GM10847 (cell line): ENCODE measurements at regions not wholly inside any gene's neighbourhood (a gene's known extent, or its start where the extent isn't known, plus 50 kb on each side); places are given as distances from the start of the nearest gene placed in this dataset.

Experiments
- POLR2A ChIP-seq: IDR thresholded peaks from 2 replicates; pipeline ENCODE4 v1.6.1; 2011; ENCODE audit not compliant: insufficient read length; ENCODE audit errors: extremely low read depth

DNA sequence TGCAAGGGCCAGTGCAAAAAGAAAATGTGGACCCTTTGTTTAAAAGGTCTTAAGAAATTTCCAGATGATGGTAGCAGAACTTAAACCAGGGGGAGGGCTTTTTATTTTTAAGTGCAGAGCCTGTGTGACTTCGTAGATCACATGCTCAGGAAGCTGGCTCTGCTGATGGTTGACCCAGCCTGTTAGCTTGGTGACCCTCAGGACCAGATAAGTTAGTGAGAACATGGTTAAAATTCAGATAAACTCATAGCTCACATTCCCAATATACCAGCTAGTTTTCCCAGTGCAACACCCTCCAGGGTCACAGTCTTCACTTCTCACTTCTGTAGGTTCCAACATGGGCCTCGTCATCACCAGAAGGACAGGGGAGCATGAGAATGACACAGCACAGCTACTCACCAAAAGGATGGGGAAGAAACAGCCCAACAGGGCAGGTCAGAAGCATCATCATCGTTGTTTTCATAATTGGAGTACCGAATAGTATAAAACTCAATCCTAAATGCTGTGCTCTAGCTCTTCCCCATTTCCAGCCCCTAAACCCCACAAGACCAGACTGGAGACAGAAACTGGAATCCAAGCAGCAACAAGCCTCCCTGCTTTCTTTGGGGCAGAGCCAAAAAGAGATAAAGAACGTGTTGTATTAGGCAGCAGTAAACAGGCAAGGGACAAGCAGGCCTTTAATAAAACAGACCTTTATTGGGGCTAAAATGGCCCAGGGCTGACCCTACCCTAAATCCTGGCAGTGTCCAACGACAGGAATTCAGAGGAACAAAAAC lies 102.2 kb upstream of the ANKRD1 start:
- TF ChIP-seq POLR2A: no peak

GRCh38 chr10:91023700-91024398 lies 103.0 kb upstream of the ANKRD1 start:
- no peak for TF ChIP-seq POLR2A

DNA sequence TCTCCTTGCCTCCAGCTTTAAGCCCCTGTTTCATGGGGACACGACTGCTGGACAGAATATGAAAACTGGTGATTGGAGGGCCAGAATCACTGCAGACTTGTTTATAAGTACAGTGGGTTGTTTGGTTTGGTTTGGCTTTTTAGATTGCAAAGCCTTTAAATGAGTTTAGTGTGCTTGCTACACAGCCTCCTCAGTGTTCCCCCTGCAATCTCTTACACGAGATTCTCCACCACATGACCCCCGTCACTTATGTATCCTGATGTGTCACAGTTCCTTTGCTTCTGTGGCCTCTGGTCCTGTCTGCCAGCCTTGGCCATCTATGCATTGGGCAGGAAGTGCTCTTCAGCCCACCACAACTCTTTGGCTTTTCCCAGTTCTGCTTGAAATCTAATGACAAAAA lies 103.7 kb upstream of the ANKRD1 start:
- TF ChIP-seq POLR2A: no peak

DNA sequence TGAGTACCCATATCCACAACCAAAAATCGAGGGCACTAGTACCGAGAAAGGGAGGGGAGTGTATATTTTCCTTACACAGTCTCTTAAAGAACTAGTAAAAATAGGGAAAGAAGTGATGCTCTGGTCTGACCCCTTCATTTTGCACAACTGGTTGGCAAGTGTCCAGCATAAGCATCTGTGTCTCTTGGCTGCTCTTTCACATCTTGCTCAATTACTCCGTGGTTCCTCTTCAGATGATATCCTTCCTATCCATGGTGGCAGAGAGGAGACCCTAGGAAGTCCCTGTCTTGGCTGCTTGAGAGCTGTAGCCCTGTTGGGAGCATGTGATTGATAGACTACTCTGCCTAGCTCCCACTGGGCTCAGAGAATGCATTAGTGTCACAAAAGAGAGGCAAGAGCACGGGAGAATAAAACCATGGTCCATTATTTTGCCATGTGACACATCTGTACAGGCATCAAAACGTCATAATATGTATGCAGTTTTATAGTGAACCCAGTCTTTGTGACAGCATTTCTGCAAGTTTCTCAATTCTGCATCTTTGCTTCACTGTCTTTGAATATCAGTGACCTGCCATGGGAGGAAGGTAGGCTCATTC lies 111.8 kb upstream of the ANKRD1 start:
- TF ChIP-seq POLR2A: no peak

DNA sequence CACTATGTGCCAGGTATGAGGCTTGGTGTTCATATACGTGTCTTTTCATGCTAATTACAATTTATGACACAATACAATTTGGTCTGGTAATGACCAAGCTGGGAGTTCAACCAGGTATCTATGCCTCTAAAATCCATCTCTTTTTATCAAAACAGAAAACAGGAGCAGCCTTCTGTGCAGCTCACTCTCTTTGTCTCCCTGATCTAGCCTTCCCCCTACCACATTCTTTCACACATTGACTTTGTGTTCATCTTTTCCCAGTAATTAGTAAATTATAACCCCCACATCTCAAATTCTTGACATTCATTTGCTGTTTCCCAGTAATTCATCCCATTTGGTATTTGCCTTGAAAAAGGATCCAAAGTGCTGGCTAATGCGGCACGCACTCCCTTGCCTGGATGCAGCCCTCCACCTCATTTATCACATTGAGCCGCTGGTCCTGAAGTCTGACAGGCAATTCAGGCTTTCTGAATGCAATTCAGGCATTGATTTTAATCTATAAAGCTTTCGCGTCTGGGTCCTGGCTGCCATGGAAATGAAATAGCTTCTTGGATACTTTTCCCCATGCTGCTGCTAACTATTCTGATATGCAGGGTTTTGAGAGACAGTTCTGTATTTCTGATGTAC lies 112.5 kb upstream of the ANKRD1 start:
- TF ChIP-seq POLR2A: no peak

DNA sequence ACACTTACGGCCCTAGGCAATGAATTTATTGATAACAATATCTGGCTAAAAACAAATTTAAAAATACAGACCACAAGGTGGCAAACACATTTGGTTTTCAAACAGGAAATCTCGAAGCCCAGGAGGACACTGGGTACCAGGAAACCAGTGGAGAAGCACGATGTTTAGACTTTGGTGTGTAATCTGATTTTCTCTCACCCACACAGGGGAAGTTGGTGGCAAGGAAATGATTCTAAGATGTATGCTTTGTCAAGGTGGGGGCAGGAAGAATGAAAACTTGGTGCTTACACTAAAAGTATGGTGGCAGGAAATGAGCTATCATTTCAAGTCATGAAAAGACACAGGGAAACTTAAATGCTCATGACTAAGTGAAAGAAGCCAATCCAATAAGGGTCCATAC lies 113.2 kb upstream of the ANKRD1 start:
- TF ChIP-seq POLR2A: no peak

DNA sequence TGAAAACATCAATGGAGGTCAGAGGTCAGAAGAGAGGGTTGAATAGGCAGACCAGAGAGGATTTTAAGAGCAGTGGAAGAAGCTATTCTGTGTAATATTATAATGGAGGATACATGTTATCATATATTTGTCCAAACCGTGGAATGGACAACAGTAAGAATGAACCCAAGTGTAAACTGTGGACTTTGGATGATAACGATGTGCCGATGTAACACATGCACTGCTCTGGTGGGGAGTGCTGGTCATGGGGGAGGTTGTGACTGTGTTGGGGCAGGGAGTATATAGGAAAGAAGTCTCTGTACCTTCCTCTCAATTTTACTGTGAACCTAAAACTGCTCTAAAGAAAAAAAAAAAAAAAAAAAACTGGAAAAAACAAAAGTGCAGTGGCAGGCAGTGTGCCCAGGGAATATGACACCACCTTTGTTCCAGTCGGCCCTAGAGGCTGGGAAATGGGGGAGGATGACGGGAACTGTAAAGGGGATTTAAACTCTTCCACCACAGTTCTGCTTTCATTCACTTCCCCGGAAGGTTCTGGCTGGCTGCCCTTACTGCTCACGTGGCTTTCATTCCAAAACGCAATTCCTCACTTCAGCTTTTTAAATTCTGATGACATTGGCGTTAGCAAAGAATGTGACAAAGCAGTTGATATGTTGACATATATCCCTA lies 113.7 kb upstream of the ANKRD1 start:
- no peak for TF ChIP-seq POLR2A

DNA sequence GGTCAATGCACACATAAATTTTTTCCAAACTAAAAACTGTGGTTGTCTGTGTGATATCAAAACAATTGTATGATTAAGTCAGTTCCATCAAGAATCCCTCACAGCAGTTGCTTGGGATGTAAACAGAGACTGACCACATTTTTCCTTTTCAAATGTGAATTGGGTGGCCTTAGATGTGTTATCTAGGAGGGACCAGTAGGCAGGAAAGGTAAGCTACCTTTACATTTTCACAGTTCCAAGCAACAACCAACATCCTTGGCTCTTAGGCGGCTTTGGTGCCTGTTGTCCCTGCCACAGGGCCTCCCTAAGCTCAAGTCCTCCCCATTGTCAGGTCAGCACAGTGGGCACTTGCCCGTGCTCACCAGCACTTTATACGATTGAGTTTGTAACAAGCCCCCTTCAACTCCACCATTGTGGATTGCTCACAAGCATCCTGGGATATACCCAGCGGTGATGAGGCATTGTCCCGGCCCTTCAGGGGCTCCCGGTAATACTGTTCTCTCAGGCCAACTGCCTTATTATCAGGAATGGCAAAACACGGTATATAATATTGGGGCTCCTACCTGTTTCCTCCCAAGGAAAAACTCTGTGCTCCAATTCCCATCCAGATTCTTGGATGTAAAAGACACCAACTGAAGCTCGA lies 114.9 kb upstream of the ANKRD1 start:
- TF ChIP-seq POLR2A: no peak

DNA sequence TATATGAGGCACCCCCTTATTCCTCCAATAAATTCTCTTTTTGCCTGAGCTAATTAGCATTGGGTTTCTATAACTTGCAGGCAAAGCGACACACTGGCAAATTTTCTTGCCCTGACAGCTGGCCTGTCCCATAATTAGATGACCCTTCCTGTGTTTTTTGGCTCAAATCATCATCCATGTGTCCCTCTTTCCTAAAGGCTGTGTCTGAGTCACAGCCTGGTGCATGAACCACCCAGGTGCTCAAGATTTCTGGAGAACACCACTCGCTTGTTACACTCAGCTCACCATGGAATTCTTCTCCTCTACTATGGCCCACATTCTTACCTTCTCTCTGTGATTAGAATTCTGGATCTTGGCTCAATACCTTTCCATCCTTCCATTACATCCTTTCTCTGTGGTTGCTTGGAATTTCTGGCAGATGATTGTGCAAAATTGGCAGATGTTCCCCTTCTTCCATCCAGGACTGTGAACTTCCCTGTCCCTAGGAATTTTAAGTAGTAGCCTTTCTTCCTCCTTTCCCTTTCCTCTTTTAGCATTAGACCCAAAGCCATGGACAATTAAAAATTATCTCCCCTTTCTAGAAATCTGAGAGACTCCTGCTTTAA lies 116.0 kb upstream of the ANKRD1 start:
- no peak for TF ChIP-seq POLR2A

- TF ChIP-seq POLR2A: no peak
These were observed 118.1 kb upstream of the ANKRD1 start for GRCh38 chr10:91038971-91039370.

GRCh38 chr10:91040343-91040742 lies 119.5 kb upstream of the ANKRD1 start:
- no peak for TF ChIP-seq POLR2A

GRCh38 chr10:91042069-91042468 lies 121.2 kb upstream of the ANKRD1 start:
- TF ChIP-seq POLR2A: no peak

DNA sequence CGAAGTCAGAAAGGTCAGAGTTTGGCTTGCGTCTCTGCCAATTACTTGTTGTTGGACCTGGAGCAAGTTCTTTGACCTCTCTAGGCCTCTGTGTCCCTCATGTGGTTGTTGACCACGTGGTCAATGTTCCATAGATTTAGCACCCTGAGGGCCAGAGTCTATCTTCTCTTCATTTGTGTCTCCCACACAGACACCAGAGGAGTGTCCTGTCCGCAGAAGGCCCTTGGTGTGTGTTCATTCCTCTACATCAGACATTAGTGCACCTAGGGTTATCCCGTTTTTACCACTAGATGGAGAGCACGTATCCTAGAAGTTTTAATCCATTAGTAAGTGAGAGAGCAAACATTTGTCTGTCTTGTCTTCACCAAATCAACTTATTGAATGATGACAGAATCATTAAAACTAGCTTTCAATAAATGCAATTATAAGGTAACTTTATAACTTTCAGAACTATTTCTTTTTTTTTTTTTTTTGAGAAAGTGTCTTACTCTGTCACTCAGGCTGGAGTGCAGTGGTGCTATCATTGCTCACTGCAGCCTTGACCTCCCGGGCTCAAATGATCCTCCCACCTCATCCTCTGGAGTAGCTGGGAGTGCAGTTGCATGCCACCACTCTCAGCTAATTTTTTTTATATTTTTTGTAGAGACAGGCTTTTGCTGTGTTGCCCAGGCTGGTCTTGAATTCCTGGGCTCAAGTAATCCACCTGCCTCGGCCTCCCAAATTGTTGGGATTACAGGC lies 122.5 kb upstream of the ANKRD1 start:
- no peak for TF ChIP-seq POLR2A

DNA sequence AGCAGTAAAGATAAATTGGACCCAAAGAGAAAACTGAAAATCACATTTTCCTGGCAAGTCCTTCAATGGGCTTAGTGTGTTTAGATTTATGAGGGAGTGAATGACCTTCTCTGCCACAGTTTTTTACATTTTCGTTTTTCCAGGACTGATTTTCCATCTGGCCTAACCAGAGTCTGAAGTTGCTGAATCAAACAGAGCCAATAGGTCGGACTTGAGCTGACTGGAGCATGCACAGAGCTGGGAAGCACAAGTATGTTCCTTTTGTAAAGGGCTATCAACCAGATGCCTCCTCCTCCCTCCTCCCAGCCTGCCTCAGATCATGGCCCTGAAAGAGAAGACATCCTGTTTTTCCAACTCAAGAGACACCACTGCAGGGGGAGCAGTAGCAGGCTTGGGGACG lies 126.0 kb upstream of the ANKRD1 start:
- no peak for TF ChIP-seq POLR2A
